Heart left ventricle (tissue), 13 donors: ENCODE measurements at regions not wholly inside any gene's neighbourhood (a gene's known extent, or its start where the extent isn't known, plus 50 kb on each side); places are given as distances from the start of the nearest gene placed in this dataset.

Experiments used
- POLR2A ChIP-seq, 2 donors: fragments of 450-650 bp; IDR thresholded peaks; one replicate each; pipeline ENCODE4 v1.6.1; 2017; ENCODE audit warnings: antibody characterized with exemption in 2 of 2, mild to moderate bottlenecking in 2 of 2, moderate library complexity in 2 of 2
- TF ChIP-seq, protein P1 (sequence below), 12 donors: fragments of 200-600 bp; sonication (generic) in 4 of 12; IDR thresholded peaks; one replicate each; pipeline versions ENCODE4 v1.5.0 to v1.8.0; 2018 to 2022; ENCODE audit warnings: antibody characterized with exemption in 12 of 12, mild to moderate bottlenecking in 5 of 12
- donor health status: ischemic (EF 13 %, LVEDD 7.1; RV severe dilation, severe dysfunction).
- donor health status: DM: no; HTN: yes; CAD: no.
- donor health status: DM: no; HTN: no; CAD: no.
- donor health status: ischemic (EF 25% LVEDD 6.9; RV normal size, moderate dysfunction).
- donor health status: ischemic (EF 25% LVEDD 5.7; RV mildly dilated, moderate dysfunction).
- donor health status: ischemic (EF 35%, LVEDD 5.7; RV mildly dilated, moderate dysfunction).
- donor health status: nonischemic (EF 11% LVEDD 7.7; RV severe dilation, severe dysfunction).
- donor health status: DM: yes; HTN: yes; CAD: no.
- donor health status: PGD.
- donor health status: ischemic (EF 29% LVEDD 5.4; RV normal size, mild dysfunction).
- donor health status: nonischemic (EF 23%, LVEDD 6.1; RV moderate dilation, normal function).

DNA sequence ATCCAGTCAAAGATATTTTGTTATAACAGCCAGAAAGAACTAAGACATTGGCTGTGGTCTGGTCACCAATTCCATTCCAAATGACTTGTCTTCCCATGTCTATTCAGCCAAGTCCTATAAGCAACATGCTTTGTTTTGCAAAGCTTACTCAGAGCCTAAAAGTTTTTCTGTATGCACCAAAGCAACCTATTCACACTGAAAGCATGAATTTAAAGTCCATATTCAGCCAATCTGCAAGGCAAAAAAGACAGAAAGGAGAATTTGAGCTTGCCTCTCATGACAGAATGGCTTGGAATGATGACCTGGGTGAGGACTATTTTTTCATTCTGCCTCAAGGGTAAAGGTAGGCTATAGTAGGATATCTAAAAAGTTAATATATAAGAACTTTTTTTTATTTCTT, 323.2 kb upstream of the NOCT start:
- TF ChIP-seq, protein P1, sequence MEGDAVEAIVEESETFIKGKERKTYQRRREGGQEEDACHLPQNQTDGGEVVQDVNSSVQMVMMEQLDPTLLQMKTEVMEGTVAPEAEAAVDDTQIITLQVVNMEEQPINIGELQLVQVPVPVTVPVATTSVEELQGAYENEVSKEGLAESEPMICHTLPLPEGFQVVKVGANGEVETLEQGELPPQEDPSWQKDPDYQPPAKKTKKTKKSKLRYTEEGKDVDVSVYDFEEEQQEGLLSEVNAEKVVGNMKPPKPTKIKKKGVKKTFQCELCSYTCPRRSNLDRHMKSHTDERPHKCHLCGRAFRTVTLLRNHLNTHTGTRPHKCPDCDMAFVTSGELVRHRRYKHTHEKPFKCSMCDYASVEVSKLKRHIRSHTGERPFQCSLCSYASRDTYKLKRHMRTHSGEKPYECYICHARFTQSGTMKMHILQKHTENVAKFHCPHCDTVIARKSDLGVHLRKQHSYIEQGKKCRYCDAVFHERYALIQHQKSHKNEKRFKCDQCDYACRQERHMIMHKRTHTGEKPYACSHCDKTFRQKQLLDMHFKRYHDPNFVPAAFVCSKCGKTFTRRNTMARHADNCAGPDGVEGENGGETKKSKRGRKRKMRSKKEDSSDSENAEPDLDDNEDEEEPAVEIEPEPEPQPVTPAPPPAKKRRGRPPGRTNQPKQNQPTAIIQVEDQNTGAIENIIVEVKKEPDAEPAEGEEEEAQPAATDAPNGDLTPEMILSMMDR (IDR thresholded peaks at IDR 0.05), result no peak
- TF ChIP-seq POLR2A (IDR thresholded peaks at IDR 0.05), result no peak
